K562 (cell line): ENCODE measurements at regions not wholly inside any gene's neighbourhood (a gene's known extent, or its start where the extent isn't known, plus 50 kb on each side); places are given as distances from the start of the nearest gene placed in this dataset.

Experiments
- BRF1 ChIP-seq: IDR thresholded peaks from 3 replicates; pipeline ENCODE4 v1.6.1; 2011; ENCODE audit warnings: borderline replicate concordance, mild to moderate bottlenecking; ENCODE audit not compliant: insufficient read length; ENCODE audit errors: extremely low read depth
- CTCF ChIP-seq, 3 experiments: IDR thresholded peaks in 2 of 3; conservative IDR thresholded peaks in 1 of 3; 2 replicates each; pipeline ENCODE4 v1.5.1; 2011 to 2012; ENCODE audit warnings: low read length in 3 of 3, mild to moderate bottlenecking in 3 of 3, control low read depth in 2 of 3, improper control_type of control experiment in 1 of 3, inconsistent platforms in 1 of 3, low read depth in 1 of 3, mixed read lengths in 1 of 3, moderate library complexity in 1 of 3; ENCODE audit not compliant: insufficient read depth in 2 of 3

- no peak for TF ChIP-seq BRF1
- TF ChIP-seq CTCF (IDR thresholded peaks at IDR 0.05 in 2 of 3, conservative IDR thresholded peaks at IDR 0.05 in 1 of 3; ENCODE audit: insufficient read depth in 2 of 3, low read depth in 1 of 3, low read length in 3 of 3) = no peak
These were observed 382.3 kb downstream of the ATP23 start for GRCh38 chr12:58323676-58324075.
